Colonic mucosa (tissue), 4 donors: ENCODE measurements at regions not wholly inside any gene's neighbourhood (a gene's known extent, or its start where the extent isn't known, plus 50 kb on each side); places are given as distances from the start of the nearest gene placed in this dataset.

Source experiments
- DNase-seq: peaks from one replicate; pipeline ENCODE4 v3.0.0-alpha.2; 2020
- H3K27ac ChIP-seq: fragments of 200-600 bp; one replicate; pipeline ENCODE4 v1.8.0; 2021
- H3K27me3 ChIP-seq: fragments of 200-600 bp; one replicate; pipeline ENCODE4 v1.8.0; 2021
- H3K36me3 ChIP-seq: fragments of 200-600 bp; one replicate; pipeline ENCODE4 v1.8.0; 2021
- H3K4me1 ChIP-seq: fragments of 200-600 bp; one replicate; pipeline ENCODE4 v1.8.0; 2021; ENCODE audit warnings: mild to moderate bottlenecking
- H3K4me3 ChIP-seq: fragments of 200-600 bp; one replicate; pipeline ENCODE4 v1.8.0; 2021
- H3K9ac ChIP-seq, 2 donors: one replicate each; pipeline ENCODE4 v1.7.0; 2013; ENCODE audit warnings: control low read depth in 2 of 2, low read depth in 2 of 2, low read length in 2 of 2
- H3K9me3 ChIP-seq: fragments of 200-600 bp; one replicate; pipeline ENCODE4 v1.8.0; 2021
- intact Hi-C: fragments of 100-400 bp; cut with DNase I; formaldehyde crosslinking; loops from one replicate; pipeline ENCODE4 v1.14.1; 2022
- TF ChIP-seq, protein P1 (sequence below): fragments of 200-600 bp; IDR thresholded peaks from one replicate; pipeline ENCODE4 v1.8.0; 2022; ENCODE audit warnings: antibody characterized with exemption, mild to moderate bottlenecking
- donor health status: healthy.
- donor health status: DM: no; HTN: no; CAD: no.
- donor health status: DM: no; HTN: no; CAD: no.

DNA sequence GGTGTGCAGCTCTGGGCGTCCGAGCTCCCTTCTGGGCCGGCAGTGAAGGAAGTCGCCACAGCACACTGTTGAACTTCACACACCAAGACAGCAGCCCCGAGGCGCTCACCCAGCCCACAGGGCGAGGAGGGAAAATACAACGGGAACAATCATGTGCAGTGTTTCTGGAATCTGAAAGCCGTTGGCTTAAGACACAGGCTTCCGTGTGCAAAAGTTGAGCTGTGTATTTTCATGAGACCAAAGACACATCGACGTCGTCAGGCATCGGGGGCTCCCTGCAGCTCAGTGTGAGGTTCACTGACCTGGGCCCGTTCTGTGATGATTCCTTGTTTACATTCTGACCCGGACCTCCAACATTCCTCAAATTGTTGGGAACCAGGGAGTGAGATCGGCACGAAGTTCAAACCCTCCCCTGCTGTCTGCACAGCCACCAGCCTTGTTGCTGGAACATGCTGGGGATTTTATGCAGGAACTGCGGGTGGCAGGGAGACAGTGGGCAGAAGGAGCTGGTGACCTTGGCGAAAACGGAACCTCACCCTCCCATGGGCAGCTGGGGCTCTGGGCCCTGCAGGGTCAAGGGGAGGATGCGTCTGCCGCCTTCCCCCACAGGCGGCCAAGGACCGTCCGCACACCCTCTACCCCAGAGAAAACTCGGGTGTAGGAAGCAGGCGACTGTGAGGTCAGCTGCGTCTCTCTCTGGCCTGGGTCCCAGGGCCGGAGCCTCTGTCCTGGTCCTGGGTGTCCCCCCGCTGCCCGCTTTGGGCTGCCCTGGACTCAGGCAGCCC, 72.2 kb downstream of the METRNL start:
- Histone ChIP-seq H3K36me3 (no peaks in the 10 kb centered on the region), H3K9ac (no peak overlapping the region), H3K4me1 (no peaks in the 10 kb centered on the region), H3K27ac (no peak overlapping the region), H3K27me3 (no peaks in the 10 kb centered on the region), H3K9me3 (no peaks in the 10 kb centered on the region), H3K4me3 (no peak overlapping the region)
- intact Hi-C loops = no loop called here
- TF ChIP-seq, protein P1, sequence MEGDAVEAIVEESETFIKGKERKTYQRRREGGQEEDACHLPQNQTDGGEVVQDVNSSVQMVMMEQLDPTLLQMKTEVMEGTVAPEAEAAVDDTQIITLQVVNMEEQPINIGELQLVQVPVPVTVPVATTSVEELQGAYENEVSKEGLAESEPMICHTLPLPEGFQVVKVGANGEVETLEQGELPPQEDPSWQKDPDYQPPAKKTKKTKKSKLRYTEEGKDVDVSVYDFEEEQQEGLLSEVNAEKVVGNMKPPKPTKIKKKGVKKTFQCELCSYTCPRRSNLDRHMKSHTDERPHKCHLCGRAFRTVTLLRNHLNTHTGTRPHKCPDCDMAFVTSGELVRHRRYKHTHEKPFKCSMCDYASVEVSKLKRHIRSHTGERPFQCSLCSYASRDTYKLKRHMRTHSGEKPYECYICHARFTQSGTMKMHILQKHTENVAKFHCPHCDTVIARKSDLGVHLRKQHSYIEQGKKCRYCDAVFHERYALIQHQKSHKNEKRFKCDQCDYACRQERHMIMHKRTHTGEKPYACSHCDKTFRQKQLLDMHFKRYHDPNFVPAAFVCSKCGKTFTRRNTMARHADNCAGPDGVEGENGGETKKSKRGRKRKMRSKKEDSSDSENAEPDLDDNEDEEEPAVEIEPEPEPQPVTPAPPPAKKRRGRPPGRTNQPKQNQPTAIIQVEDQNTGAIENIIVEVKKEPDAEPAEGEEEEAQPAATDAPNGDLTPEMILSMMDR = no peak
- no peak for DNase-seq

DNA sequence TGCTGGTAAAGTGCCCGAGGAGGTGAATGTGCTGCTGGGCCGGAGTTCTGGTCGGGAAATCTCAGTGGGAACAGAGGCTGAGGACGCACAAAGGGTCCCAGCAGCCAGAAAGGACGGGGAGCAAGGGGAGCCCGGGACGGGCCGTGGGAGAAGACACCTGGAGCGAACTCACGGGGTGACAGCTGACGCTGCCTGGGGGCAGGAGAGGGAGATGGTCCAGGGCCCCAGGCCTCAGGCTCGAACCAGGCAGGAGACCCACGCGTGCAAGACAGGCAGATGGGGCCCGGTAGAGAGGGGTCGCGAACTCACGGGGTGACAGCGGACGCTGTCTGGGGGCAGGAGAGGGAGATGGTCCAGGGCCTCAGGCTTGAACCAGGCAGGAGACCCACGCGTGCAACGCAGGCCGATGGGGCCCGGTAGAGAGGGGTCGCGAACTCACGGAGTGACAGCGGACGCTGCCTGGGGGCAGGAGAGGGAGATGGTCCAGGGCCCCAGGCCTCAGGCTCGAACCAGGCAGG, 72.9 kb downstream of the METRNL start:
- H3K27ac ChIP-seq = no peak overlapping the region
- DNase-seq = no peak
- no peaks in the 10 kb centered on the region for H3K4me1 ChIP-seq
- intact Hi-C loops = no loop called here
- H3K9ac ChIP-seq = no peak overlapping the region
- no peaks in the 10 kb centered on the region for H3K9me3 ChIP-seq
- no peaks in the 10 kb centered on the region for H3K36me3 ChIP-seq
- H3K4me3 ChIP-seq = no peak overlapping the region
- TF ChIP-seq, protein P1 = no peak
- no peaks in the 10 kb centered on the region for H3K27me3 ChIP-seq

DNA sequence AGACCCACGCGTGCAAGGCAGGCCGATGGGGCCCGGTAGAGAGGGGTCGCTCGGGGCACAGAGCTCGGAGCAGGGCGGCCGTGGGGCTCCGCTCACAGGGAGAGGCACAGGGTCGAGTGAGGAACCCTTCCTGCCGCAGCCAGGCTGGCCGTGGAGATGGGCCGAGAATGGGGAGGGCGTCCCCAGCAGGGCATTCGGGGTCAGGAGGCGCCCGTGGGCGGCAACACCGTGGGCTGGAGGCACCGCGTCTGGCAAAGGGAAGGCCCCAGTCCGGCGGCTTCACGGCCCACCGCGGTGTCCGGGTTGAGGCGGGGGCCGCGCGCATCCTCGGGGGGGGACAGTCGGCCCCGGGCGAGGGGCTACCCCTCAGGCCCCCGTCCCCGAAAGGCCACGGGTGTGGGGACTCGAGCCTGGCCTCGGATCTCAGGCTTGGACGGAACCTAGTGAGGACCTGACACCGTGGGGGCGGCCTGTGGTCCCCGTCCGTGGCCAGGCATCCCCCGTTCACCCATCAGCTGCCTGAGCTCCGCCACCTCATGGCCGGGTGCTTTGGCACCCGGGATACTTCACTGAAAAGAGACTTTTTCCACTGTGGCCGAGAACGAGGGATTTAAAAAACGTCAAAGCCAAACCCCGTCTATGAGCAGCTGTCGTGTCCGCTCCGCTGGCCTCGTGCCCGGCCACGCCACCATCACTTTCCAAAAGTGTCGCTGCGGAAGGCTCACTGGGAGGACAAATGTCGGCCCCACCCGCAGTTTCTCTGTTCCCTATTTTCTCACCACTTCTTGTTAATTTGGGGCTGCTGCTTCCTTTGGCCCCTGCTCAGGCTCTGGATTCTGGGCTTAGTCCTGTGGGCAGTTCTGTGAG, 73.6 kb downstream of the METRNL start:
- H3K27me3 ChIP-seq = no peaks in the 10 kb centered on the region
- H3K36me3 ChIP-seq = no peaks in the 10 kb centered on the region
- intact Hi-C loops = no loop called here
- no peak overlapping the region for H3K4me3 ChIP-seq
- H3K9ac ChIP-seq = no peak overlapping the region
- no peak overlapping the region for H3K27ac ChIP-seq
- DNase-seq = no peak
- TF ChIP-seq, protein P1 = no peak
- H3K9me3 ChIP-seq = no peaks in the 10 kb centered on the region
- no peaks in the 10 kb centered on the region for H3K4me1 ChIP-seq

DNA sequence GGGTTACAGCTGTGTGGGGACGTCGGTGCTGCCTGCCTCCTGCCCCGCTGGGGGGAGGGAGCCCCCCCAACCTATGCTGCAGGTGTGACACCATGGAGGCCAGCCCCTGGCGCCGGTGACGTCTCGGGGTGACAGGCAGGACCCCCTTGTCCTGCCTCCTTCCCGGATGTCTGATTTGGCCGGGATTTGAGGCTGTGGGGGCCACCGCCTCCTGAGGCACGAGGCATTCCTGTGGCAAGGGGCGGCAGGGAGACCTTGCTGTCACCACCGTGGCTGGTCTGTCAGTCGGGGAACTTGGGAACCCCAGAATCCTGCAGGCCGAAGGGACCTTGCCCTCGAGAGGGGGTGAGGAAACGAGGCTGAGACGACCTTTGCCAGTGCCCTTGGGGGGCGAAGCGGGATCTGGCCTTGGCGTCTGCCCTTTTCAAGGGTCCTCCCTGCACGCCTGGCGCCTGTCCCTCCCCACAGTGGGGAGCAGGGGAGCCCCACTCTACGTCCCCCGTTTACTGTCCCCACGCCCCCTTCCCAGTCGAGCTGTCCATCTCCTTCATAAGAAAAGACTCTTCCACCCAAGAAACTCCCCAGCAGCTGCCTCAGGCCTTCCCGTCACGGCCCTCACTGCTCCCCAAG, 74.4 kb downstream of the METRNL start:
- TF ChIP-seq, protein P1 = no peak
- intact Hi-C loops = no loop called here
- no peaks in the 10 kb centered on the region for H3K4me1 ChIP-seq
- H3K4me3 ChIP-seq = no peak overlapping the region
- H3K36me3 ChIP-seq = no peaks in the 10 kb centered on the region
- H3K9me3 ChIP-seq = no peaks in the 10 kb centered on the region
- DNase-seq = no peak
- H3K27me3 ChIP-seq = no peaks in the 10 kb centered on the region
- H3K27ac ChIP-seq = no peak overlapping the region
- H3K9ac ChIP-seq = peak overlapping the region in 1 of 2 donors; percentile 1
